BJ (cell line): ENCODE measurements at regions not wholly inside any gene's neighbourhood (a gene's known extent, or its start where the extent isn't known, plus 50 kb on each side); places are given as distances from the start of the nearest gene placed in this dataset.
"Not testable (repeated sequence)": the region's sequence is repeated elsewhere in the genome, so short reads cannot be mapped to it uniquely, and the experiment has no call there.

ENCODE experiments used
- CTCF ChIA-PET: fragments of 350-600 bp; formaldehyde crosslinking; extraction: SDS; loops from one replicate; lab custom pipeline; 2021; ENCODE audit warnings: antibody characterized with exemption, inconsistent platforms; lab: Yijun Ruan, JAX
- POLR2A ChIA-PET: fragments of 300-600 bp; sonication (Branson Sonifier 250); formaldehyde crosslinking; extraction: SDS; loops from one replicate; lab custom pipeline; 2021; ENCODE audit warnings: antibody characterized with exemption; lab: Charles Lee
- DNase-seq: peaks from one replicate; pipeline ENCODE4 v3.0.0-alpha.2; 2011; ENCODE audit warnings: low read depth
- H3K27me3 ChIP-seq: 2 replicates; pipeline ENCODE4 v1.6.0; 2011; ENCODE audit warnings: low read length; ENCODE audit not compliant: control insufficient read depth, insufficient read depth
- H3K36me3 ChIP-seq: 2 replicates; pipeline ENCODE4 v1.5.1; 2011; ENCODE audit warnings: low read length; ENCODE audit not compliant: control insufficient read depth, insufficient read depth
- H3K4me3 ChIP-seq: 2 replicates; pipeline ENCODE4 v1.5.1; 2011; ENCODE audit warnings: low read depth, mild to moderate bottlenecking, control low read depth, low read length
- TF ChIP-seq, protein P1 (sequence below): IDR thresholded peaks from 2 replicates; pipeline ENCODE4 v1.5.1; 2011; ENCODE audit warnings: low read depth, mild to moderate bottlenecking, control low read depth, inconsistent platforms, low read length, moderate library complexity; ENCODE audit not compliant: insufficient read depth

DNA sequence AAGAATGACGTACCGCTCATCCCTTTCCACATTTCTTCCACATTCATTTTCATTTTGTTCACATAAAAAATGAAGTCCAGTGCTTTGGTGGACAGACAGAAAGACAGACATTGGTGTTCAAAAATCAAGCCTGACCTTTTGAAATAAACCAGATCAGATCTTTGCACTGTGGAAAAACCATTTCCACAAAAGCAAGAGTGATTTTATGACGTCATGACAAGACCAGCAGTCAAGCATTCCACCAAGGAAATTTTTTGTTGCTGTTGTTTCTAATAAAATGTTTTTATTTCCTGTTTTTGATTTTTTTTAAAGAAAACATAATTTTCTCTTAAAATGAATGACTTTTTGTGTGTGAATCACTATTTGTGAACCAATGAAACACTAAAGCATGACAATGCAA is 350.0 kb downstream of the KCNJ2 start:
- no peaks in the 10 kb centered on the region for H3K36me3 ChIP-seq
- POLR2A ChIA-PET = no interaction called here
- TF ChIP-seq, protein P1, sequence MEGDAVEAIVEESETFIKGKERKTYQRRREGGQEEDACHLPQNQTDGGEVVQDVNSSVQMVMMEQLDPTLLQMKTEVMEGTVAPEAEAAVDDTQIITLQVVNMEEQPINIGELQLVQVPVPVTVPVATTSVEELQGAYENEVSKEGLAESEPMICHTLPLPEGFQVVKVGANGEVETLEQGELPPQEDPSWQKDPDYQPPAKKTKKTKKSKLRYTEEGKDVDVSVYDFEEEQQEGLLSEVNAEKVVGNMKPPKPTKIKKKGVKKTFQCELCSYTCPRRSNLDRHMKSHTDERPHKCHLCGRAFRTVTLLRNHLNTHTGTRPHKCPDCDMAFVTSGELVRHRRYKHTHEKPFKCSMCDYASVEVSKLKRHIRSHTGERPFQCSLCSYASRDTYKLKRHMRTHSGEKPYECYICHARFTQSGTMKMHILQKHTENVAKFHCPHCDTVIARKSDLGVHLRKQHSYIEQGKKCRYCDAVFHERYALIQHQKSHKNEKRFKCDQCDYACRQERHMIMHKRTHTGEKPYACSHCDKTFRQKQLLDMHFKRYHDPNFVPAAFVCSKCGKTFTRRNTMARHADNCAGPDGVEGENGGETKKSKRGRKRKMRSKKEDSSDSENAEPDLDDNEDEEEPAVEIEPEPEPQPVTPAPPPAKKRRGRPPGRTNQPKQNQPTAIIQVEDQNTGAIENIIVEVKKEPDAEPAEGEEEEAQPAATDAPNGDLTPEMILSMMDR = no peak
- H3K27me3 ChIP-seq = no peaks in the 10 kb centered on the region
- CTCF ChIA-PET = interaction anchor here (0.7 kb wide), 1 partner anchor 1073 kb away, joined by 3 read pairs; no protein-coding TSS in a partner anchor
- DNase-seq = no peak
- no peak overlapping the region for H3K4me3 ChIP-seq

DNA sequence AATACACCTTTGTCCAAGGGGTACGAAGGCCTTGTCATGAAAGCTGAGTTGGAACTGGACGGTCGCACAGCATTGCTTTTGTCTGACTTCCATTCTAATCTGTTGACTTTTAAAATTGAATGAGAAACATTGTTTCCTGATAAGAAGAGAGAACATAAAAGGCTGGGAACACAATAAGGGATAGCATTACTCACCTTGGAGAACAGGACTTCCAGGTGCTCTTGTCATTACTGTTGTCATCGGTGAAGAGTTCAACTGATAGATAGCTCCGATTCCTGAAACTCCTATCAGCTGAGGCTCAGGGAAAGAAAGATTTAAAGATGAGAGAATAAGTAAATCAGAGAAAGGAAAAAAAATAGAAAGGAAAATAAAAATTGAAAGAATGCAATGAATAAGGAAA is 351.1 kb downstream of the KCNJ2 start:
- H3K27me3 ChIP-seq = no peaks in the 10 kb centered on the region
- H3K36me3 ChIP-seq = no peaks in the 10 kb centered on the region
- DNase-seq = no peak
- POLR2A ChIA-PET = no interaction called here
- CTCF ChIA-PET = no interaction called here
- TF ChIP-seq, protein P1 = no peak
- H3K4me3 ChIP-seq = no peak overlapping the region

DNA sequence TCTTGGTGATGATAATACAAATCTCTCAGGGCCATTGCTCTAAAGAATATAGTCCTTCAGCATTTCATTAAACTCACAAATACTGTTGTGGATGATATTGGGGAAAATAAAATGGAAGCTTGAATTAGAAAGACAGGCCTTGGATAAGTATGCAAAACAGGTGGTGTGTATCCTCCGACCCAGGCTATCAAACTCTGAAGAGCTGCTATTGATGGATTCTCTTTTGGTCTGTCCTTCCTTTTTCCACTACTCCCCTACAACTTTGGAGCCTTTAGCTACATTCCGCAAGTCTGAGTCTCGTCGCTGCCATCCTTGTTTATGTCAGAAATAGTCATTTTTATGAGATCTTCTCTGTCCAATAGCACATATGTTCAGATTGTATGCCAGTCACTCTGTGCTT is 351.6 kb downstream of the KCNJ2 start:
- Histone ChIP-seq H3K36me3 (no peaks in the 10 kb centered on the region), H3K4me3 (no peak overlapping the region), H3K27me3 (no peaks in the 10 kb centered on the region)
- CTCF ChIA-PET = no interaction called here
- POLR2A ChIA-PET = no interaction called here
- TF ChIP-seq, protein P1 = no peak
- no peak for DNase-seq

DNA sequence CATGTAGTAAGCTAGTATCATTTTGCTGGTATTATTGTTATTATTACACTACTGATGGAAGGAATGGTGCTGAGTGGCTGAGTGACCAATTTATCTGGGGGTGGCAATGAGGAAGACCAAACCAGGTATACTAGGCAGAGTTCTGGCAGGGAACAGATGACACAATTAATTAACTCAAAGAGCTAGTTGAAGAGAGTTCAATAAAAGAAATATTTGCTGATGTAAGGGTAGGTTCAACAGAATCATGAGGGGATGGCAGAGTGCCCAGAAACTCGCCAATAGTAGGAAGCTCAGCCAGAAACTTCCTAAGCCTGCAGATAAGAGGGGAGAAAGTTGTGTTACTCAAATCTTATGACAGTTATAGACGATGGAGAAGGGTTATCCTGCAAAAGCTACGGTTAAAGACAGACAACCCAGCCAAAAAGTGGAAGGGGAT is 352.5 kb downstream of the KCNJ2 start:
- Histone ChIP-seq H3K4me3 (no peak overlapping the region), H3K36me3 (no peaks in the 10 kb centered on the region), H3K27me3 (no peaks in the 10 kb centered on the region)
- ChIA-PET CTCF (no interaction called here), POLR2A (no interaction called here)
- TF ChIP-seq, protein P1 = no peak
- DNase-seq = no peak

DNA sequence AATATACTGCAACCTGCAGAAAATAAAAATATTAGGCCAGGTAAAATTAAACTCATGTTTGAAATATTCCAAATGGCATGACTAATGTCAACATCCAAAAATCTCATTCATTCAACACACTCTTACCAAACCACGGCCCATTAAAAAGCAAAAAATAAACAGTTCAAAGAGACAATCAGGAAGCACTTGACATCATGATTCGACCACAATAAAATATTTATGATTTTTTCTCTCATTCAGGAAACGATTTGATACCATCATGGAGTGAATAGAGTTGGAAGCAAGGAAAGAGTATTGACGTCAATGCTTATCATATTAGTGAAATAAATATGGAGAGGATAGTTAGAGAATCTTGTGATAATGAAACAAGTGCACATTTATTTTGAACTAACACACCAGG is 354.1 kb downstream of the KCNJ2 start:
- H3K4me3 ChIP-seq = no peak overlapping the region
- ChIA-PET CTCF (no interaction called here), POLR2A (no interaction called here)
- no peak for DNase-seq
- no peaks in the 10 kb centered on the region for H3K27me3 ChIP-seq
- TF ChIP-seq, protein P1 = no peak
- H3K36me3 ChIP-seq = no peaks in the 10 kb centered on the region

DNA sequence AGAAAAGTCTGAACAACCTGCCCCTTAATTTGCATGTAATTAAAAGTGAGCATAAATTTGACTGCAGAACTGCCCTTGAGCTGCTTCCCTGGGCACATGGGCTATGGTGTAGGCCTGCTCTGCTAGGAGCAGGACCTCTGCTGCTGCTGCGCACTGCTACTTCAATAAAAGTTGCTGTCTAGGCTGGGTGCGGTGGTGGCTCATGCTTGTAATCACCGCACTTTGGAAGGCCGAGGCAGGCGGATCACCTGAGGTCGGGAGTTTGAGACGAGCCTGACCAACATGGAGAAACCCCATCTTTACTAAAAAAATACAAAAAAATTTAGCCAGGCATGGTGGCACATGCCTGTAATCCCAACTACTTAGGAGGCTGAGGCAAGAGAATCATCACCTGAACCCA is 355.7 kb downstream of the KCNJ2 start:
- H3K36me3 ChIP-seq, POLR2A ChIA-PET, CTCF ChIA-PET, H3K4me3 ChIP-seq, DNase-seq, H3K27me3 ChIP-seq: not testable (repeated sequence)
